Activated CD4-positive, alpha-beta T cell treated with anti-CD3 and anti-CD28 coated beads, Interleukin-2, amount 50 U/mL, for 1 hour (primary cell): ENCODE measurements at regions not wholly inside any gene's neighbourhood (a gene's known extent, or its start where the extent isn't known, plus 50 kb on each side); places are given as distances from the start of the nearest gene placed in this dataset.
"Not testable (repeated sequence)": the region's sequence is repeated elsewhere in the genome, so short reads cannot be mapped to it uniquely, and the experiment has no call there.

Source experiments
- DNase-seq: peaks from one replicate; pipeline ENCODE4 v3.0.0-alpha.2; 2020

GRCh38 chr4:101415962-101416361 lies 68.6 kb upstream of the PPP3CA start:
- no peak for DNase-seq

DNA sequence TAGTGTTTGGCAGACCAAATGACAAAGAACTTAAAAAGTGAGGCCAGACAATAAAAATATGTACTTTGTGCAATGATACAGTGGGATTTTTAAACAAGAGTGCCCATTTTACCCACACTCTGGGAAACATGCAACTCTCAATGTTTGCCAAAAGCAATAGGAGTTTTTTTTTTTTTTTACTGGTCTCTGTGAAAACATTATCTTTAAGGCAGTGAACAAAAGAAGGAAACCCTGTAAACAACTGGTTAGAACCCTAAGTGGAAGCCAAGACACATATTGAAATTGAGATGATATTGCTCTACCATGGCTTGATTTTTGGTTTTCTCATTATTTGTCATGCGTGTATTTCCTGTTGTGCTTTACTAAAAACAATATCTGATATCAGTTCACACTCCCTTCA lies 67.2 kb upstream of the PPP3CA start:
- DNase-seq, result no peak

DNA sequence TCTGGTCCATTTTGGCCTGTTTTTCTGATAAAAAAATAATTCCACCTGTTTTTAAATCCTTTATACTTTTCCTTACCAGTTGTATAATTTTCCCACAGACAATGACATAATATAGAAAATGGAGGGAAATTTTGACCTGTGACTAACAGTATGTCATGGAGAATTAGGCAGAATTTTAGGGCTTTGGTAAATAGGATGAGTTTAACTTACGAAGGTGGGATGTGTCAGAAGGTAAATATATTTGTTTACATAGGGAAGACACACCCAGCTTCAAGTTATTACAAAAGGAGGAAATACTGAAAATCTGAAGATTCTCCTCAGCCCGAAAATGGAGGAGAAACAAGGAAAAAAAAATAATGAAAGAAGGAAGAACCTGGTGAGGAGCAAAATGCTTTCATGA lies 64.6 kb upstream of the PPP3CA start:
- DNase-seq, result no peak

GRCh38 chr4:101411281-101411910 lies 64.1 kb upstream of the PPP3CA start:
- not testable (repeated sequence) for DNase-seq

DNA sequence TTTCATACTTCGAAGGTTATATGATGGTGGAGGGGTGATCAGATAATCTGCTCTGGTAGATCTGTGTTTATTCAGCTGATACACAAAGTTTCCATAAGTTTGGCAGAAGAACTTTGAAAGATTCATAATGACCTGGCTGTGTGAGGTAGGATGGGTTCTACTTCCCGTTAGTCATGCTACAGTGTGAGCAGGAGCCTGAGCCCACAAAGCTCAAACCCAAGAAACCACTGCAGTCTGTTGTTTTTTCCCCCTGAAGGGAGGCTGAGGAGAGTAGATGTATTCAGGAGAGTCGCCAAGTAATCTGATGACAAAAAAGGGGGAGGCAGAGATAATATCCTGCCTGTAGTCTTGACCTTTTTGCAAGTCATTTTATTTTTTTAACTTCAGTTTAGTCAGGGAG lies 52.8 kb upstream of the PPP3CA start:
- no peak for DNase-seq

DNA sequence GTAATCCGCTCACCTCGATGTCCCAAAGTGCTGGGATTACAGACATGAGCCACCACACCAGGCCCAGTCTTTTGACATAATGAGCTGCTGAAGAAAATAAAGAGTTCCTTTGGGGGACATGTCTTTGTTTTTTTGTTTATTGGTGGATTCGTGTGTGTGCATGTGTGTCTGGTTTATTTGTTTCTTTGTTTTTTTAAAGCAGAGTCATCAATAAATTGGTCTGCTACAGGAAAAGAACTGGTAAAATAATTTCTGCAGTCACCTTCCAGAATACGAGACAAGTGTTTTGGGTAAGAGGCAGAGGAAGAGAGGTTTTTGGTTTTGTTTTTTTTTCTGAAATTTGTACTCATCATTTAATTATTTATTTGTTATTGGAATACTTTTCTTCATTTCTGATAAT lies 51.5 kb upstream of the PPP3CA start:
- no peak for DNase-seq
